Cerebellar cortex (tissue), 1 donor: ENCODE measurements at regions not wholly inside any gene's neighbourhood (a gene's known extent, or its start where the extent isn't known, plus 50 kb on each side); places are given as distances from the start of the nearest gene placed in this dataset.
A peak's percentile ranks its signal among the peaks of the same experiment; 100 is the strongest.

Source experiments
- DNase-seq: peaks from one replicate; pipeline ENCODE4 v3.0.0-alpha.2; 2015; ENCODE audit warnings: low spot score

- peak; percentile 69 for DNase-seq
Measured at GRCh38 chr15:62545467-62546227, 380.6 kb upstream of the C2CD4B start.

GRCh38 chr15:62546628-62547027, 381.5 kb upstream of the C2CD4B start:
- no peak for DNase-seq

GRCh38 chr15:62547584-62547983, 382.5 kb upstream of the C2CD4B start:
- DNase-seq: no peak

GRCh38 chr15:62549345-62549970, 384.4 kb upstream of the C2CD4B start:
- peak; percentile 18 for DNase-seq

GRCh38 chr15:62550106-62550505, 385.0 kb upstream of the C2CD4B start:
- DNase-seq: no peak

- DNase-seq: no peak
Measured at GRCh38 chr15:62552444-62552843, 387.4 kb upstream of the C2CD4B start.

GRCh38 chr15:62553911-62554563, 389.0 kb upstream of the C2CD4B start:
- no peak for DNase-seq

- no peak for DNase-seq
Measured at GRCh38 chr15:62558640-62559380, 393.7 kb upstream of the C2CD4B start.

- no peak for DNase-seq
Measured at GRCh38 chr15:62559381-62559733, 394.3 kb upstream of the C2CD4B start.

- DNase-seq: no peak
Measured at GRCh38 chr15:62561059-62561519, 396.0 kb upstream of the C2CD4B start.

- DNase-seq: no peak
Measured at GRCh38 chr15:62561571-62561970, 396.5 kb upstream of the C2CD4B start.

GRCh38 chr15:62564886-62565633, 400.0 kb upstream of the C2CD4B start:
- no peak for DNase-seq

GRCh38 chr15:62565634-62566026, 400.5 kb upstream of the C2CD4B start:
- DNase-seq: no peak

- no peak for DNase-seq
Measured at GRCh38 chr15:62566248-62566647, 401.2 kb upstream of the C2CD4B start.

- no peak for DNase-seq
Measured at GRCh38 chr15:62567501-62567900, 402.4 kb upstream of the C2CD4B start.

- DNase-seq: no peak
Measured at GRCh38 chr15:62568004-62568403, 402.9 kb upstream of the C2CD4B start.

GRCh38 chr15:62568702-62569101, 403.6 kb upstream of the C2CD4B start:
- no peak for DNase-seq

GRCh38 chr15:62569460-62570404, 404.6 kb upstream of the C2CD4B start:
- no peak for DNase-seq

- no peak for DNase-seq
Measured at GRCh38 chr15:62570405-62570783, 405.3 kb upstream of the C2CD4B start.

GRCh38 chr15:62571072-62571471, 406.0 kb upstream of the C2CD4B start:
- no peak for DNase-seq

- no peak for DNase-seq
Measured at GRCh38 chr15:62572797-62573196, 407.7 kb upstream of the C2CD4B start.
